Activated T-cell treated with anti-CD3 and anti-CD28 coated beads for 1 hour (primary cell): ENCODE measurements at regions not wholly inside any gene's neighbourhood (a gene's known extent, or its start where the extent isn't known, plus 50 kb on each side); places are given as distances from the start of the nearest gene placed in this dataset.

Experiments used
- DNase-seq: peaks from one replicate; pipeline ENCODE4 v3.0.0-alpha.2; 2020; ENCODE audit warnings: low read depth

- DNase-seq: no peak
Observed at GRCh38 chr1:14442669-14443068, 155.8 kb upstream of the KAZN start.

GRCh38 chr1:14443164-14443787, 155.2 kb upstream of the KAZN start:
- DNase-seq: no peak

GRCh38 chr1:14451217-14451616, 147.3 kb upstream of the KAZN start:
- DNase-seq: no peak

- no peak for DNase-seq
Observed at GRCh38 chr1:14452551-14452950, 145.9 kb upstream of the KAZN start.

GRCh38 chr1:14460173-14460572, 138.3 kb upstream of the KAZN start:
- DNase-seq: no peak

- DNase-seq: no peak
Observed at GRCh38 chr1:14462851-14463250, 135.6 kb upstream of the KAZN start.

GRCh38 chr1:14466006-14466405, 132.5 kb upstream of the KAZN start:
- no peak for DNase-seq

DNA sequence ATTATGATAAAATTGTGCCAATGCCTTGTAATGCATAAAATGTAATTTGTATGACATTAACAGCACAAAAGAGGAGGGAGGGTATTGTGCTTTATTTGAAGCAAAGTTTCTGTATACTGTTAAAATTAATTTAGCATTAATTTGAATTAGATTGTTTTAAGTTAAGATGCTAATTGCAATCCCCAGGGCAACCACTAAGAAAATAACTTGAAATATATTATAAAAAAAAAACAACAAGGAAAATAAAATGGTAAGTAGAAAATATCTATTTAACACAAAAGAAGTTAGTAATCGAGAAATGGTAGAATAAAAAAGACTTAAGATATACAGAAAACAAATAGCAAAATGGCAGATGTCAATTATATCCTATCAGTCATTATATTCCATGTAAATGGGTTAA, 131.4 kb upstream of the KAZN start:
- no peak for DNase-seq

- no peak for DNase-seq
Observed at GRCh38 chr1:14468751-14469150, 129.7 kb upstream of the KAZN start.

DNA sequence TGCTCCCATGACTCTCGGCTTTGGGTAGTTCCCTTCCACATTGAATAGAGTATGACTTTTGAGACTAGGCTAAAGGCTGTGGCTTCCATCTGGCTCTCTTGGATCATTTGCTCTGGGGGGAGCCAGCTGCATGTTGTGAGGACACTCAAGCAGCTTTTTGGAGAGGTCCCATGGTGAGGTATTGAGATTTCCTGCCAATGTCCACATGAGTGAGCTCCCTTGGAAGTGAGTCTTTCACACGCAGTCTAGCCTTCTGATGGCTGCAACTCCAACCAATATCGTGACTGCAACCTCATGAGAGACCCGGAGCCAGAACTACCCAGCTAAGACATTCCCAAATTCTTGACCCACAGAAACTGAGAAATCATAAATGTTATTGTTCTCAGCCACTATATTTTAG, 127.7 kb upstream of the KAZN start:
- DNase-seq: no peak

- DNase-seq: no peak
Observed at GRCh38 chr1:14474856-14475255, 123.6 kb upstream of the KAZN start.

DNA sequence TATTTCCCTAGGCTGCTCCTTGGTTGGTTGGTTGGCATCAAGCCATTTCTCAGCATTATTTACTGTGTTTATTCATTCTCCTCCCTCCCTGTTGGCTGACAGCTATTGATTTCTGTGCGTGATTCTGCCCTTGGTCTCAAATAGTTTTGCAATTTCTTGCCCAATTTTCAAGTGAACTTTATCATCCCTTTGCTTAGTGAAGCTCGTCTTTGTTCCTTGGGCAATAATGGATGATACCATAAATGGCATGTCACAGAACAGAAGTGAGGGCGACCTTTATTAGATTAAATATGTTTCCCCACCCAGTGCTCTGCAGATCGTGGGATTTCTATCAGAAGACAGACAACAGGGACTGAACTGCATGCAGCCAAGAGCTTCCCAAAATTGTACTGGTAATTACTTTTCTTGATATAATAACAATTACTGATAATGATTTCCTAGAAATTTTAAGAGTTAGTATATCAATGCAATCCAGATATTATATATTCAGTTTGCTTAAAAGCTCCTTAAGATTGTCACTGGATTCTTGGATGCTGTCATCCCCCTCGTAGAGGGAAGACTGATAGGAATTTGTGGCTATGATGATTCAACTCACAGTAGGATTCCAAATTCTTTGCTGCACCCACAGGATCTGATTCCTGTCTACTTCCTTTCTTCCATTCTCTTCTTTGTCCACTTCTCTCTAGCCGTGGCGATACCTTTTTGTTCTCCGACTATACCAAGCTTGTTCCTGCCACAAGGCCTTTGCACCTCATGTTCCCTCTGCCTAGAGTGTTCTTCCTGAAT, 122.1 kb upstream of the KAZN start:
- no peak for DNase-seq

- no peak for DNase-seq
Observed at GRCh38 chr1:14478120-14478519, 120.4 kb upstream of the KAZN start.

GRCh38 chr1:14479865-14480264, 118.6 kb upstream of the KAZN start:
- DNase-seq: no peak

DNA sequence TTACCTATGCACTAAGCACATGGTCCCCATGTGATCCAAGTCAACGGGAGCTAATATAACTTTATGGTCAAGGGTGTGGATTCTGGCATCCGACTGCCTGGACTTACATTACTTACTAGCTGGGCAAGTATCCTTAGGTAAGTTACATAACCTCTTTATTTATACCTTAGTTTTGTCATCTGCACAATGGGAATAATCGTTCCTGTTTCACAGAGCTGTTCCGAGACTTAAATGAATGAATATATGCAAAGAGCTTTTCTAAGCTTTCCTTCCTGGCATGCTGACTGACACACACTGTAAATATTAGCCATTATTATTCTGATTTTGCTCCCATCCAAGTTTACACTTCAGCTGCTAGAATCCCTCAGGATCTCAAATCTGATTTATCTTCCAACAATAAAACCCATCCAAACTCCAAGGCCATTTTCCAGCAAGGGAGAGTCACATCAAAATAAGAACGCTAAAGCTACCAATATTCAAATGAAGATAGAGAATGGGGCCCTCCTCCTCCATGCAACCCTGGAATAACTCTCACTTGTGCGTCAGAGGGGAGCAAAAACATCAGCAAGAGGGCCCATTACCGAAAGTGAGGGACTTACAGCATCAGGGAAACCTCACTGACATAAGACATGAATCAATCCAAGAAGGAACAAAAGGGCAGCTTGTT, 115.6 kb upstream of the KAZN start:
- no peak for DNase-seq

GRCh38 chr1:14485285-14485684, 113.2 kb upstream of the KAZN start:
- DNase-seq: no peak

DNA sequence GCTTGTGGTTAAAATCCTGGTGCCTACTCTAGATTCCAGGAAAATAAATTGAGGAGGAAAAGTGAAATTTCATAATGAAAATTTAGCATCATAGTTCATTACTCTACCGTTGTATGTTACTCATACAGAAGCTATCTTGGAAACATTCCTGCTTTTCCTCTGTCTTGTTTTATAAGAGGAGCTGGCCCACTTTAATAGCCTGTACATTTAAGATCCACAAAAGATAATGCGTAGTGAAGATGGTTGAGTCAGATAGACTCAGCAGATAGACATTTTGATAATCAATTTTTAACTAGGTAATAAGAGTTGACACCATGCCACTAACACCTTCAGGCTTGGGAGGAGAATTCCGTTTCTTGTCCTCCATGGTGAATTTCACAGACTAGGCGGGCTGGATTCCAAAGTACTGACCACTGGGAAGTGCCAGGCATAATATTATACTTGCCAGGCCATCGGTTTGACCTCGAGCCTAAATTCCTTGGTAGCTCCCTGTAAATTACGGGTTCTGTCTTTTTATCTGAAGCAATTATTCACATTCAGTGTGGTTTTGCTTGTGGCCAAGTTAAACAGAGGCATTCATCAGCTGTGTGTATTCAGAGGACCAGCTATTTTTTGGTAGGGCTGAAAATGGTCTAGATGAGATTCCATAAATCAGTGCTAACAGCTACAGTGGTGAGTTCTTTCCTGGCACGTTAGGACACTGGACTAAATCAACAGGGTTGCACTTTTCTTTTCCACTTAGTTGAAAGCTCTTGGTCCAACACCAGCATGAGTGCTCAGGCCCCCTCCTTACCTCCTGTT, 111.9 kb upstream of the KAZN start:
- no peak for DNase-seq

DNA sequence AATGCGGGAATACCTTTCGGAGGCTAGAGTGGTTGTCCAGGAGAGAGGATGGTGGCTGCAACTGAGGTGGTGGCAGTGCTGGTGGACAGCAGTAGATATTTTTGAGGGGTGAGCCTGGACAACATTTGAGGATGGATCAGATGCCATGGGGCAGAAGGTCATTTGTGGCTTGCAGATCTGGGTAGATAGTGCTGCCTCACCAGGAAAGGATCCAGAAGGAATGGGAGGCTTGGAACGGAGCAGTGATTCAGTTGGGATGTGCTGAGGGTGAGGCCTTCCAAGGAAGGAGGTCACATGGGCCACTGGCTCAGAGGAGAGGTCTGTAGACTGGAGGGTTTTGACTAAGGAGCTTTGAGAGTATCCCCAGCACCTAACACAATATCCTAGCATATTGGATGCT, 110.8 kb upstream of the KAZN start:
- no peak for DNase-seq

GRCh38 chr1:14494911-14495310, 103.6 kb upstream of the KAZN start:
- no peak for DNase-seq

DNA sequence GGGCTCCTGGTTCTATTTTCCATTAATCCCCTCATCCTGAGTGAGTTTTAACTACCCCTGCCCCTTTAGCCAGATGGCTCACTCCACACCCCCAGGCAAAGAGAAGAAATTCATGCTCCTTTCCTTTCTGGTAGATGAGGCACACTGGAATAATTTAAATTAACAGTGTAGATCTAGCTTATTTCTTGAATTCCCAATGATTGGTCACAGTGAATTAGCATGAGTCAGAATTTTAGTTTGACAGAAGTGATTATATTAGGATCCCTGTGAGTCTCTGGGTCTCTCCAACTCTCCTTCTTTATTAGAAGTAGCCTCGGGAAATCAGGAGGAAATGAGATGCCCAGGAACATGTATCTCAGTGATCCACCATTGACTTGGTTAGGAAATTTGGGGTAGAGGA, 103.1 kb upstream of the KAZN start:
- no peak for DNase-seq

- DNase-seq: no peak
Observed at GRCh38 chr1:14495996-14496395, 102.5 kb upstream of the KAZN start.

- no peak for DNase-seq
Observed at GRCh38 chr1:14498839-14499238, 99.6 kb upstream of the KAZN start.
